ENCODE measurements at regions not wholly inside any gene's neighbourhood (a gene's known extent, or its start where the extent isn't known, plus 50 kb on each side); places are given as distances from the start of the nearest gene placed in this dataset.

DNA sequence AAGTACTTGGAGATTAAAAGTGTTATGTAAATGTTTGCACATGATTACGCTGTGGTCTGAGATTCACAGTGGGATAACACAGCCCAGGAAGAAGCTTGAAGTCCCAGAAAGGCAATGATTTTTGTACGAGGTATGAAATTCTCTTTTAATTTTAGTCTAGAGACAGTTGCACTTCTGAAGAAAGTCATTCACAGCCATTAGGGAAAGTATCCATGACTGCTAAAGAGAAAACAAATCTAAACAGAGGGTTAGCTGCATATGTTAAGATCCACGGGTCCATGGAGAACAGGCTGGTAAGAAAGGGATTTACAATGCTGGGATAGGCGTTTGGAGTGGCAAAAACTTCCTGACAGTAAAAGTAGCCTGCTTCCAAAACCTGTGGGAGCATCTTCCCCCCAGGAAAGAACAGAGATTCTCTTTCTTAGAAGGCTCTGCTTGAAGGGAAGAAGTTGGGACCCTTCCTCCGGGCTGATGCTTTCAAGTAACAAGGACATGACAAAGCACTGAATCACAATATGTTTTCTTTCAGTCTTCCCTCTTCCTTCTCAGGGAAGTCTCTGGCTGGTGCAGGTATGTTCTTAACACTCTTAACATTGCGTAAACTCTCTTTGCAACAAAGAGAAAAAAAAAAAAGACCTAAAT, 220.8 kb upstream of the CELF2 start:
- TF ChIP-seq CTCF (IDR thresholded peaks at IDR 0.05; ENCODE audit: insufficient read depth, low read length) = no peak
- TF ChIP-seq POLR2AphosphoS5 (IDR thresholded peaks at IDR 0.05; ENCODE audit: low read depth) = no peak
- TF ChIP-seq, protein P1, sequence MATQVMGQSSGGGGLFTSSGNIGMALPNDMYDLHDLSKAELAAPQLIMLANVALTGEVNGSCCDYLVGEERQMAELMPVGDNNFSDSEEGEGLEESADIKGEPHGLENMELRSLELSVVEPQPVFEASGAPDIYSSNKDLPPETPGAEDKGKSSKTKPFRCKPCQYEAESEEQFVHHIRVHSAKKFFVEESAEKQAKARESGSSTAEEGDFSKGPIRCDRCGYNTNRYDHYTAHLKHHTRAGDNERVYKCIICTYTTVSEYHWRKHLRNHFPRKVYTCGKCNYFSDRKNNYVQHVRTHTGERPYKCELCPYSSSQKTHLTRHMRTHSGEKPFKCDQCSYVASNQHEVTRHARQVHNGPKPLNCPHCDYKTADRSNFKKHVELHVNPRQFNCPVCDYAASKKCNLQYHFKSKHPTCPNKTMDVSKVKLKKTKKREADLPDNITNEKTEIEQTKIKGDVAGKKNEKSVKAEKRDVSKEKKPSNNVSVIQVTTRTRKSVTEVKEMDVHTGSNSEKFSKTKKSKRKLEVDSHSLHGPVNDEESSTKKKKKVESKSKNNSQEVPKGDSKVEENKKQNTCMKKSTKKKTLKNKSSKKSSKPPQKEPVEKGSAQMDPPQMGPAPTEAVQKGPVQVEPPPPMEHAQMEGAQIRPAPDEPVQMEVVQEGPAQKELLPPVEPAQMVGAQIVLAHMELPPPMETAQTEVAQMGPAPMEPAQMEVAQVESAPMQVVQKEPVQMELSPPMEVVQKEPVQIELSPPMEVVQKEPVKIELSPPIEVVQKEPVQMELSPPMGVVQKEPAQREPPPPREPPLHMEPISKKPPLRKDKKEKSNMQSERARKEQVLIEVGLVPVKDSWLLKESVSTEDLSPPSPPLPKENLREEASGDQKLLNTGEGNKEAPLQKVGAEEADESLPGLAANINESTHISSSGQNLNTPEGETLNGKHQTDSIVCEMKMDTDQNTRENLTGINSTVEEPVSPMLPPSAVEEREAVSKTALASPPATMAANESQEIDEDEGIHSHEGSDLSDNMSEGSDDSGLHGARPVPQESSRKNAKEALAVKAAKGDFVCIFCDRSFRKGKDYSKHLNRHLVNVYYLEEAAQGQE (IDR thresholded peaks at IDR 0.05; ENCODE audit: insufficient replicate concordance, low read depth) = no peak

Measured in HL-60 (cell line).